Endothelial cell of umbilical vein (primary cell): ENCODE measurements at regions not wholly inside any gene's neighbourhood (a gene's known extent, or its start where the extent isn't known, plus 50 kb on each side); places are given as distances from the start of the nearest gene placed in this dataset.

ENCODE experiments used
- BruUV-seq: library from RNA; stranded (reverse); fragments of 400-500 nt; replicated peaks from 2 replicates; lab custom pipeline; 2021; lab: Mats Ljungman, UMichigan
- CTCF ChIA-PET: fragments of 300-600, 350-600 bp; sonication (Branson Sonifier 250); formaldehyde crosslinking; loops from one replicate; lab custom pipeline; 2021; ENCODE audit warnings: antibody characterized with exemption, inconsistent platforms; lab: Charles Lee
- POLR2A ChIA-PET: fragments of 300-600, 350-600 bp; sonication (Branson Sonifier 250); formaldehyde crosslinking; loops from one replicate; lab custom pipeline; 2021; ENCODE audit warnings: antibody characterized with exemption, inconsistent platforms; lab: Charles Lee
- DNase-seq: peaks from one replicate; pipeline ENCODE4 v3.0.0-alpha.2; 2011; ENCODE audit warnings: low read depth, low spot score
- FAIRE-seq: peaks from 2 replicates; lab custom pipeline; 2011; peaks lifted over from hg19 to GRCh38; lab: Jason Lieb, UNC
- H2AFZ ChIP-seq: 2 replicates; pipeline ENCODE4 v1.6.0; 2012; ENCODE audit warnings: low read depth, low read length, control low read depth, inconsistent platforms
- H3K27ac ChIP-seq: 2 replicates; pipeline ENCODE4 v1.5.1; 2011; ENCODE audit warnings: low read depth, mild to moderate bottlenecking, control low read depth, low read length, moderate library complexity; ENCODE audit not compliant: insufficient read depth
- H3K27me3 ChIP-seq, 2 experiments: 2 replicates each; pipeline versions ENCODE4 v1.6.0 to v1.6.1; 2011; ENCODE audit warnings: low read length in 2 of 2, mixed read lengths in 1 of 2; ENCODE audit not compliant: control insufficient read depth in 2 of 2, insufficient read depth in 2 of 2
- H3K36me3 ChIP-seq, 2 experiments: 2 replicates in 1 of 2; 3 replicates in 1 of 2; pipeline ENCODE4 v1.5.1; 2011; ENCODE audit warnings: low read length in 2 of 2, mild to moderate bottlenecking in 1 of 2, moderate library complexity in 1 of 2; ENCODE audit not compliant: control insufficient read depth in 2 of 2, insufficient read depth in 2 of 2; ENCODE audit errors: extremely low read depth in 1 of 2
- H3K4me1 ChIP-seq: 3 replicates; pipeline ENCODE4 v1.5.1; 2011; ENCODE audit warnings: mild to moderate bottlenecking, low read length; ENCODE audit not compliant: control insufficient read depth, insufficient read depth; ENCODE audit errors: extremely low read depth
- H3K4me2 ChIP-seq: 2 replicates; pipeline ENCODE4 v1.6.1; 2011; ENCODE audit warnings: low read length, control low read depth, mixed read lengths; ENCODE audit not compliant: insufficient read depth
- H3K4me3 ChIP-seq, 3 experiments: fragments of 200-600 bp in 1 of 3; sonication (generic), shearing (Covaris generic) in 1 of 3; replicated peaks in 1 of 3; 2 replicates each; pipeline ENCODE4 v1.5.1; 2011 to 2016; ENCODE audit warnings: control low read depth in 3 of 3, low read length in 3 of 3, mild to moderate bottlenecking in 2 of 3, inconsistent platforms in 1 of 3, low read depth in 1 of 3, moderate library complexity in 1 of 3; ENCODE audit not compliant: insufficient read depth in 1 of 3
- H3K79me2 ChIP-seq: 2 replicates; pipeline ENCODE4 v1.6.0; 2012; ENCODE audit warnings: low read length, inconsistent platforms; ENCODE audit not compliant: control insufficient read depth, insufficient read depth
- H3K9ac ChIP-seq: replicated peaks from 2 replicates; pipeline ENCODE3; 2011; ENCODE audit warnings: low read length, control low read depth; ENCODE audit not compliant: insufficient read depth; ENCODE audit errors: extremely low read depth
- H3K9me1 ChIP-seq: replicated peaks from 3 replicates; pipeline ENCODE4 v1.6.0; 2011; ENCODE audit warnings: mild to moderate bottlenecking, low read length; ENCODE audit not compliant: control insufficient read depth, insufficient read depth; ENCODE audit errors: extremely low read depth
- H3K9me3 ChIP-seq: replicated peaks from 2 replicates; pipeline ENCODE4 v1.5.1; 2012; ENCODE audit warnings: low read length, inconsistent platforms; ENCODE audit not compliant: control insufficient read depth, insufficient read depth
- H4K20me1 ChIP-seq: replicated peaks from 2 replicates; pipeline ENCODE3; 2011; ENCODE audit warnings: mild to moderate bottlenecking, low read length; ENCODE audit not compliant: control insufficient read depth, insufficient read depth; ENCODE audit errors: extremely low read depth
- CTCF ChIP-seq, 2 donors: IDR thresholded peaks; 1 replicate in 1 of 2; 2 replicates in 1 of 2; pipeline ENCODE4 v1.5.1; 2011; ENCODE audit warnings: low read length in 2 of 2, mild to moderate bottlenecking in 2 of 2, moderate library complexity in 2 of 2, control low read depth in 1 of 2, inconsistent platforms in 1 of 2, low read depth in 1 of 2; ENCODE audit not compliant: insufficient read depth in 1 of 2; ENCODE audit errors: extremely low read depth in 1 of 2
- EZH2 ChIP-seq: IDR thresholded peaks from 2 replicates; pipeline ENCODE4 v1.6.1; 2012; ENCODE audit warnings: borderline replicate concordance, low read depth, mild to moderate bottlenecking, moderate library complexity, low read length, inconsistent platforms; ENCODE audit not compliant: severe bottlenecking
- FOS ChIP-seq: IDR thresholded peaks from 2 replicates; pipeline ENCODE4 v1.6.1; 2011; ENCODE audit warnings: mild to moderate bottlenecking, low read length, moderate library complexity, borderline replicate concordance; ENCODE audit not compliant: insufficient read depth
- GATA2 ChIP-seq: IDR thresholded peaks from 2 replicates; pipeline ENCODE4 v1.7.0; 2011; ENCODE audit warnings: low read depth, mild to moderate bottlenecking, moderate library complexity, mixed read lengths, low read length; ENCODE audit not compliant: insufficient read length, insufficient read depth
- JUN ChIP-seq: IDR thresholded peaks from 2 replicates; pipeline ENCODE4 v1.6.1; 2011; ENCODE audit warnings: borderline replicate concordance, low read depth; ENCODE audit not compliant: insufficient read length, insufficient read depth
- MYC ChIP-seq: IDR thresholded peaks from one replicate; pipeline ENCODE4 v1.6.1; 2011; ENCODE audit warnings: mild to moderate bottlenecking, low read depth, low read length
- POLR2A ChIP-seq: IDR thresholded peaks from 2 replicates; pipeline ENCODE4 v1.6.1; 2012; ENCODE audit warnings: low read depth, mild to moderate bottlenecking, control low read depth, low read length
- POLR2AphosphoS5 ChIP-seq: IDR thresholded peaks from 2 replicates; pipeline ENCODE4 v1.6.1; 2012; ENCODE audit warnings: low read depth, mild to moderate bottlenecking, control low read depth, low read length, moderate library complexity; ENCODE audit not compliant: insufficient read depth
- dilution Hi-C: fragments of 300-500 bp; cut with MboI; formaldehyde crosslinking; loops from one replicate; pipeline ENCODE4 v1.15.0; 2019; ENCODE audit warnings: low sequenced_read_pairs; ENCODE audit not compliant: extremely low pct_ligation_motif_present
- intact Hi-C: fragments of 100-400 bp; cut with micrococcal nuclease; formaldehyde crosslinking; loops from one replicate; pipeline ENCODE4 v1.10.0; 2022

- ChIA-PET CTCF (no interaction called here), POLR2A (interaction anchor here (0.7 kb wide), 2 partner anchors 335 to 527 kb away, joined by 5 to 7 read pairs; no protein-coding TSS in a partner anchor)
- Histone ChIP-seq H3K4me2 (no peak overlapping the region), H3K4me3 (no peak overlapping the region), H3K27me3 (peaks cover 0 to 2% of the 10 kb centered on the region in 2 experiments), H3K9me1 (no peaks in the 10 kb centered on the region), H3K9ac (no peak overlapping the region), H3K4me1 (no peaks in the 10 kb centered on the region), H3K79me2 (no peaks in the 10 kb centered on the region), H4K20me1 (no peaks in the 10 kb centered on the region), H2AFZ (no peak overlapping the region), H3K27ac (no peak overlapping the region), H3K9me3 (no peaks in the 10 kb centered on the region), H3K36me3 (no peaks in the 10 kb centered on the region)
- DNase-seq (no peak), FAIRE-seq (no peak)
- dilution Hi-C loops (no loop called here), intact Hi-C loops (no loop called here)
- no TSS peak for BruUV-seq
- TF ChIP-seq POLR2A (no peak), JUN (no peak), GATA2 (no peak), CTCF (IDR thresholded peaks at IDR 0.05; ENCODE audit: extremely low read depth in 1 of 2, insufficient read depth in 1 of 2, low read depth in 1 of 2, low read length in 2 of 2) (no peak), EZH2 (no peak), FOS (no peak), POLR2AphosphoS5 (no peak), MYC (no peak)
These were observed 161.2 kb upstream of the MBL2 start for GRCh38 chr10:52933748-52934147.
